CD1c-positive myeloid dendritic cell (primary cell): ENCODE measurements at regions not wholly inside any gene's neighbourhood (a gene's known extent, or its start where the extent isn't known, plus 50 kb on each side); places are given as distances from the start of the nearest gene placed in this dataset.
A peak's percentile ranks its signal among the peaks of the same experiment; 100 is the strongest.

ENCODE experiments used
- DNase-seq: peaks from one replicate; pipeline ENCODE4 v3.0.0-alpha.2; 2016; ENCODE audit errors: extremely low spot score

- DNase-seq = peak; percentile 21
These were observed 552.8 kb upstream of the CITED2 start for GRCh38 chr6:139927236-139927635.

GRCh38 chr6:139926711-139927110 lies 552.3 kb upstream of the CITED2 start:
- DNase-seq = no peak

- DNase-seq = no peak
These were observed 551.6 kb upstream of the CITED2 start for GRCh38 chr6:139925894-139926641.

- no peak for DNase-seq
These were observed 549.6 kb upstream of the CITED2 start for GRCh38 chr6:139923964-139924475.

- DNase-seq = no peak
These were observed 547.8 kb upstream of the CITED2 start for GRCh38 chr6:139922236-139922635.

- DNase-seq = no peak
These were observed 546.3 kb upstream of the CITED2 start for GRCh38 chr6:139920776-139921100.

- DNase-seq = peak; percentile 65
These were observed 545.8 kb upstream of the CITED2 start for GRCh38 chr6:139920027-139920775.

GRCh38 chr6:139919107-139920026 lies 544.9 kb upstream of the CITED2 start:
- peak; percentile 46 for DNase-seq

- no peak for DNase-seq
These were observed 543.6 kb upstream of the CITED2 start for GRCh38 chr6:139917951-139918630.

- DNase-seq = no peak
These were observed 540.5 kb upstream of the CITED2 start for GRCh38 chr6:139914910-139915309.

- DNase-seq = no peak
These were observed 538.4 kb upstream of the CITED2 start for GRCh38 chr6:139912735-139913400.

- DNase-seq = no peak
These were observed 535.5 kb upstream of the CITED2 start for GRCh38 chr6:139909992-139910391.

- no peak for DNase-seq
These were observed 531.1 kb upstream of the CITED2 start for GRCh38 chr6:139905404-139906052.

GRCh38 chr6:139904568-139904967 lies 530.1 kb upstream of the CITED2 start:
- DNase-seq = no peak

- no peak for DNase-seq
These were observed 529.7 kb upstream of the CITED2 start for GRCh38 chr6:139904158-139904533.

- peak; percentile 54 for DNase-seq
These were observed 529.1 kb upstream of the CITED2 start for GRCh38 chr6:139903411-139904157.

- no peak for DNase-seq
These were observed 520.9 kb upstream of the CITED2 start for GRCh38 chr6:139895205-139895793.

GRCh38 chr6:139894271-139894670 lies 519.8 kb upstream of the CITED2 start:
- DNase-seq = no peak

- DNase-seq = no peak
These were observed 517.0 kb upstream of the CITED2 start for GRCh38 chr6:139891471-139891870.
